ENCODE measurements at regions not wholly inside any gene's neighbourhood (a gene's known extent, or its start where the extent isn't known, plus 50 kb on each side); places are given as distances from the start of the nearest gene placed in this dataset.

DNA sequence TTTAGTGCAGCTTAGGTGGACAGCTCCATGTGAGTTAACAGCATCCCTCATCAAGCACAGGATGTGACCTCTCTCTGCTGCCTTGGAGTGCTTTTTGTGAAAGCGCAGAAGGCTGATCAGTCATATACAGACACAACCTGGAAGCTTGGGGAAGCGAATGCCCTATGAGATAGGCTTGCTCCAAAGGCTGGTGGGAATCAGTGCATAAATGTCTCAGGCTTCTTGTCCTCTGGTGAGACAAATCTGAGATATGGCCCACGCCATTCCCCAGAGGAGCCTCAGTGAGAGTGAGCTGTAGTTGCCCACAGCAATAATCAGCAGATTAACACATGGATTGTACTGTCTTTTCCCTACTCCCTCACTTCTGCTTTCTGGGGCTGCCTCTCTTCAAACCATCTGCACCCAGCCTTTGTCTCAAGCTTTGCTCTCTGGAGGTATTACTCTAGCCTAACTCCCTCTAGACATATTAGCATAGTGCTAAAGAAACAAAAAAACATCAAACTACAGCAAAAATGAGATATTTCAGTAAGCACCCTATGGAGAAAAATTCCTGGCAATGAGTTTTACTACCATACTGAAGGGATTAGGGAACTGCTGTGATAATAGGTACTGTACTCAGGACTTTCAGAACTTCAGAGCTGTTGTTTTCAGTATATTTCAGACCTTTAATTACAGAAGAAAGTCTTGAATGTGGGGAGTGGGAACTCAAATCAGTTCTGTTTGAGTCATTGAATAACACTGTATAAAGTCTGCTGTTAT is 113.7 kb downstream of the OXSM start:
- no peak overlapping the region for H3K4me2 ChIP-seq
- no peak overlapping the region for H3K9ac ChIP-seq
- no peak overlapping the region for H3K4me3 ChIP-seq (ENCODE audit: low read depth in 2 of 2, low read length in 1 of 2)
- H2AFZ ChIP-seq (ENCODE audit: low read depth) = no peak overlapping the region
- WGBS (ENCODE audit: low lambda C conversion rate) = 43% methylated on average over 3 of the region's 3 CpGs
- H3K27ac ChIP-seq (ENCODE audit: low read depth in 2 of 2, low read length in 1 of 2) = no peak overlapping the region
- no peaks in the 10 kb centered on the region for H3K79me2 ChIP-seq (ENCODE audit: insufficient read depth)
- ChIA-PET POLR2A (no interaction called here), CTCF (interaction anchor here (1.1 kb wide), 1 partner anchor 834 kb away, joined by 3 read pairs; no protein-coding TSS in a partner anchor)
- H3K9me3 ChIP-seq = no peaks in the 10 kb centered on the region
- TF ChIP-seq RXRA (IDR thresholded peaks at IDR 0.05; ENCODE audit: borderline replicate concordance, low read depth) (no peak), RFX5 (IDR thresholded peaks at IDR 0.05; ENCODE audit: low read length) (no peak), FOXJ3 (CRISPR knock-in tag; IDR thresholded peaks at IDR 0.05) (no peak), YY1 (IDR thresholded peaks at IDR 0.05; ENCODE audit: low read depth) (no peak), TCF12 (IDR thresholded peaks at IDR 0.05) (no peak), JUND (IDR thresholded peaks at IDR 0.05) (no peak), GATA2 (CRISPR knock-in tag; IDR thresholded peaks at IDR 0.05) (no peak), POLR2AphosphoS5 (IDR thresholded peaks at IDR 0.05; ENCODE audit: low read depth, low read length) (no peak), FOXM1 (IDR thresholded peaks at IDR 0.05; ENCODE audit: low read depth) (no peak), RCOR1 (IDR thresholded peaks at IDR 0.05; ENCODE audit: low read length) (no peak), NRF1 (IDR thresholded peaks at IDR 0.05; ENCODE audit: low read depth, low read length) (no peak), TAF1 (IDR thresholded peaks at IDR 0.05; ENCODE audit: borderline replicate concordance, low read depth, low read length) (no peak), MEF2A (IDR thresholded peaks at IDR 0.05; ENCODE audit: borderline replicate concordance, low read depth) (no peak), CHD2 (IDR thresholded peaks at IDR 0.05; ENCODE audit: low read length, partially characterized antibody) (no peak)
- TF ChIP-seq, protein P1, sequence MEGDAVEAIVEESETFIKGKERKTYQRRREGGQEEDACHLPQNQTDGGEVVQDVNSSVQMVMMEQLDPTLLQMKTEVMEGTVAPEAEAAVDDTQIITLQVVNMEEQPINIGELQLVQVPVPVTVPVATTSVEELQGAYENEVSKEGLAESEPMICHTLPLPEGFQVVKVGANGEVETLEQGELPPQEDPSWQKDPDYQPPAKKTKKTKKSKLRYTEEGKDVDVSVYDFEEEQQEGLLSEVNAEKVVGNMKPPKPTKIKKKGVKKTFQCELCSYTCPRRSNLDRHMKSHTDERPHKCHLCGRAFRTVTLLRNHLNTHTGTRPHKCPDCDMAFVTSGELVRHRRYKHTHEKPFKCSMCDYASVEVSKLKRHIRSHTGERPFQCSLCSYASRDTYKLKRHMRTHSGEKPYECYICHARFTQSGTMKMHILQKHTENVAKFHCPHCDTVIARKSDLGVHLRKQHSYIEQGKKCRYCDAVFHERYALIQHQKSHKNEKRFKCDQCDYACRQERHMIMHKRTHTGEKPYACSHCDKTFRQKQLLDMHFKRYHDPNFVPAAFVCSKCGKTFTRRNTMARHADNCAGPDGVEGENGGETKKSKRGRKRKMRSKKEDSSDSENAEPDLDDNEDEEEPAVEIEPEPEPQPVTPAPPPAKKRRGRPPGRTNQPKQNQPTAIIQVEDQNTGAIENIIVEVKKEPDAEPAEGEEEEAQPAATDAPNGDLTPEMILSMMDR (IDR thresholded peaks at IDR 0.05) = no peak
- TF ChIP-seq, protein P2, sequence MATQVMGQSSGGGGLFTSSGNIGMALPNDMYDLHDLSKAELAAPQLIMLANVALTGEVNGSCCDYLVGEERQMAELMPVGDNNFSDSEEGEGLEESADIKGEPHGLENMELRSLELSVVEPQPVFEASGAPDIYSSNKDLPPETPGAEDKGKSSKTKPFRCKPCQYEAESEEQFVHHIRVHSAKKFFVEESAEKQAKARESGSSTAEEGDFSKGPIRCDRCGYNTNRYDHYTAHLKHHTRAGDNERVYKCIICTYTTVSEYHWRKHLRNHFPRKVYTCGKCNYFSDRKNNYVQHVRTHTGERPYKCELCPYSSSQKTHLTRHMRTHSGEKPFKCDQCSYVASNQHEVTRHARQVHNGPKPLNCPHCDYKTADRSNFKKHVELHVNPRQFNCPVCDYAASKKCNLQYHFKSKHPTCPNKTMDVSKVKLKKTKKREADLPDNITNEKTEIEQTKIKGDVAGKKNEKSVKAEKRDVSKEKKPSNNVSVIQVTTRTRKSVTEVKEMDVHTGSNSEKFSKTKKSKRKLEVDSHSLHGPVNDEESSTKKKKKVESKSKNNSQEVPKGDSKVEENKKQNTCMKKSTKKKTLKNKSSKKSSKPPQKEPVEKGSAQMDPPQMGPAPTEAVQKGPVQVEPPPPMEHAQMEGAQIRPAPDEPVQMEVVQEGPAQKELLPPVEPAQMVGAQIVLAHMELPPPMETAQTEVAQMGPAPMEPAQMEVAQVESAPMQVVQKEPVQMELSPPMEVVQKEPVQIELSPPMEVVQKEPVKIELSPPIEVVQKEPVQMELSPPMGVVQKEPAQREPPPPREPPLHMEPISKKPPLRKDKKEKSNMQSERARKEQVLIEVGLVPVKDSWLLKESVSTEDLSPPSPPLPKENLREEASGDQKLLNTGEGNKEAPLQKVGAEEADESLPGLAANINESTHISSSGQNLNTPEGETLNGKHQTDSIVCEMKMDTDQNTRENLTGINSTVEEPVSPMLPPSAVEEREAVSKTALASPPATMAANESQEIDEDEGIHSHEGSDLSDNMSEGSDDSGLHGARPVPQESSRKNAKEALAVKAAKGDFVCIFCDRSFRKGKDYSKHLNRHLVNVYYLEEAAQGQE (IDR thresholded peaks at IDR 0.05; ENCODE audit: low read depth, low read length) = no peak
- TF ChIP-seq, protein P3, sequence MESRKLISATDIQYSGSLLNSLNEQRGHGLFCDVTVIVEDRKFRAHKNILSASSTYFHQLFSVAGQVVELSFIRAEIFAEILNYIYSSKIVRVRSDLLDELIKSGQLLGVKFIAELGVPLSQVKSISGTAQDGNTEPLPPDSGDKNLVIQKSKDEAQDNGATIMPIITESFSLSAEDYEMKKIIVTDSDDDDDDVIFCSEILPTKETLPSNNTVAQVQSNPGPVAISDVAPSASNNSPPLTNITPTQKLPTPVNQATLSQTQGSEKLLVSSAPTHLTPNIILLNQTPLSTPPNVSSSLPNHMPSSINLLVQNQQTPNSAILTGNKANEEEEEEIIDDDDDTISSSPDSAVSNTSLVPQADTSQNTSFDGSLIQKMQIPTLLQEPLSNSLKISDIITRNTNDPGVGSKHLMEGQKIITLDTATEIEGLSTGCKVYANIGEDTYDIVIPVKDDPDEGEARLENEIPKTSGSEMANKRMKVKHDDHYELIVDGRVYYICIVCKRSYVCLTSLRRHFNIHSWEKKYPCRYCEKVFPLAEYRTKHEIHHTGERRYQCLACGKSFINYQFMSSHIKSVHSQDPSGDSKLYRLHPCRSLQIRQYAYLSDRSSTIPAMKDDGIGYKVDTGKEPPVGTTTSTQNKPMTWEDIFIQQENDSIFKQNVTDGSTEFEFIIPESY (IDR thresholded peaks at IDR 0.05; ENCODE audit: borderline replicate concordance, low read depth) = no peak
- TF ChIP-seq, protein P4, sequence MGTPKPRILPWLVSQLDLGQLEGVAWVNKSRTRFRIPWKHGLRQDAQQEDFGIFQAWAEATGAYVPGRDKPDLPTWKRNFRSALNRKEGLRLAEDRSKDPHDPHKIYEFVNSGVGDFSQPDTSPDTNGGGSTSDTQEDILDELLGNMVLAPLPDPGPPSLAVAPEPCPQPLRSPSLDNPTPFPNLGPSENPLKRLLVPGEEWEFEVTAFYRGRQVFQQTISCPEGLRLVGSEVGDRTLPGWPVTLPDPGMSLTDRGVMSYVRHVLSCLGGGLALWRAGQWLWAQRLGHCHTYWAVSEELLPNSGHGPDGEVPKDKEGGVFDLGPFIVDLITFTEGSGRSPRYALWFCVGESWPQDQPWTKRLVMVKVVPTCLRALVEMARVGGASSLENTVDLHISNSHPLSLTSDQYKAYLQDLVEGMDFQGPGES (IDR thresholded peaks at IDR 0.05; ENCODE audit: low read depth, low read length) = no peak
- TF ChIP-seq, protein P5, sequence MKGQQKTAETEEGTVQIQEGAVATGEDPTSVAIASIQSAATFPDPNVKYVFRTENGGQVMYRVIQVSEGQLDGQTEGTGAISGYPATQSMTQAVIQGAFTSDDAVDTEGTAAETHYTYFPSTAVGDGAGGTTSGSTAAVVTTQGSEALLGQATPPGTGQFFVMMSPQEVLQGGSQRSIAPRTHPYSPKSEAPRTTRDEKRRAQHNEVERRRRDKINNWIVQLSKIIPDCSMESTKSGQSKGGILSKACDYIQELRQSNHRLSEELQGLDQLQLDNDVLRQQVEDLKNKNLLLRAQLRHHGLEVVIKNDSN (IDR thresholded peaks at IDR 0.05; ENCODE audit: borderline replicate concordance, low read depth) = no peak
- H3F3A ChIP-seq (replicated peaks; ENCODE audit: insufficient read depth) = no peaks in the 10 kb centered on the region
- no peaks in the 10 kb centered on the region for H3K27me3 ChIP-seq (ENCODE audit: insufficient read depth)
- H4K20me1 ChIP-seq (ENCODE audit: insufficient read depth) = no peaks in the 10 kb centered on the region
- H3K36me3 ChIP-seq (replicated peaks in 1 of 2; ENCODE audit: control insufficient read depth in 1 of 2, insufficient read depth in 2 of 2, low read length in 1 of 2) = no peaks in the 10 kb centered on the region
- no peaks in the 10 kb centered on the region for H3K4me1 ChIP-seq (ENCODE audit: control insufficient read depth in 1 of 2, insufficient read depth in 2 of 2, low read depth in 1 of 2, low read length in 1 of 2)
- DNase-seq = no peak
- H3K9me2 ChIP-seq = no peaks in the 10 kb centered on the region

Measured in SK-N-SH (cell line).